Fibroblast of pulmonary artery (primary cell): ENCODE measurements at regions not wholly inside any gene's neighbourhood (a gene's known extent, or its start where the extent isn't known, plus 50 kb on each side); places are given as distances from the start of the nearest gene placed in this dataset.

ENCODE experiments used
- DNase-seq: peaks from one replicate; pipeline ENCODE4 v3.0.0-alpha.2; 2010; ENCODE audit warnings: low read depth
- H3K4me3 ChIP-seq: replicated peaks from 2 replicates; pipeline ENCODE4 v1.5.1; 2011; ENCODE audit warnings: low read depth, mild to moderate bottlenecking, control low read depth, low read length, moderate library complexity
- TF ChIP-seq, protein P1 (sequence below): IDR thresholded peaks from 2 replicates; pipeline ENCODE4 v1.5.1; 2011; ENCODE audit warnings: mild to moderate bottlenecking, control low read depth, low read length, inconsistent platforms; ENCODE audit errors: missing control alignments

DNA sequence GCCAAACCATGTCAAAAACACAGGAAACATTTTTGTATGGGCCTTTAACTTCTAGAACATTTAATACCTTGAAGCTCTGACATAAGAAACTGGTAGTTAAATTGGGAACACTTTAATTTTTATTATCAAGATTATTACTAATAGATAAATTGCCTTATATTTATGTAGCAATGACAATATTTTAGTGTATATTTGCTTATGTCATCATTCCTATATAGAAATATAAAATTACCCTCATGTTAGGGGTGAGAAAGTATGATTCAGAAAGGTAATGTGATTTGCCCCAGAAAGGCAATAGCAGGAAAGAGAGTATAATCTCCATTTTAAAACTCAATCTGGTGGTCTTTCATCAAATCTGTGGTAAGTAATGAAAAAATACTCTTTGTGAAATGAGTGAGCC is 147.4 kb downstream of the IL15 start:
- DNase-seq = no peak
- no peak overlapping the region for H3K4me3 ChIP-seq
- TF ChIP-seq, protein P1, sequence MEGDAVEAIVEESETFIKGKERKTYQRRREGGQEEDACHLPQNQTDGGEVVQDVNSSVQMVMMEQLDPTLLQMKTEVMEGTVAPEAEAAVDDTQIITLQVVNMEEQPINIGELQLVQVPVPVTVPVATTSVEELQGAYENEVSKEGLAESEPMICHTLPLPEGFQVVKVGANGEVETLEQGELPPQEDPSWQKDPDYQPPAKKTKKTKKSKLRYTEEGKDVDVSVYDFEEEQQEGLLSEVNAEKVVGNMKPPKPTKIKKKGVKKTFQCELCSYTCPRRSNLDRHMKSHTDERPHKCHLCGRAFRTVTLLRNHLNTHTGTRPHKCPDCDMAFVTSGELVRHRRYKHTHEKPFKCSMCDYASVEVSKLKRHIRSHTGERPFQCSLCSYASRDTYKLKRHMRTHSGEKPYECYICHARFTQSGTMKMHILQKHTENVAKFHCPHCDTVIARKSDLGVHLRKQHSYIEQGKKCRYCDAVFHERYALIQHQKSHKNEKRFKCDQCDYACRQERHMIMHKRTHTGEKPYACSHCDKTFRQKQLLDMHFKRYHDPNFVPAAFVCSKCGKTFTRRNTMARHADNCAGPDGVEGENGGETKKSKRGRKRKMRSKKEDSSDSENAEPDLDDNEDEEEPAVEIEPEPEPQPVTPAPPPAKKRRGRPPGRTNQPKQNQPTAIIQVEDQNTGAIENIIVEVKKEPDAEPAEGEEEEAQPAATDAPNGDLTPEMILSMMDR = no peak

DNA sequence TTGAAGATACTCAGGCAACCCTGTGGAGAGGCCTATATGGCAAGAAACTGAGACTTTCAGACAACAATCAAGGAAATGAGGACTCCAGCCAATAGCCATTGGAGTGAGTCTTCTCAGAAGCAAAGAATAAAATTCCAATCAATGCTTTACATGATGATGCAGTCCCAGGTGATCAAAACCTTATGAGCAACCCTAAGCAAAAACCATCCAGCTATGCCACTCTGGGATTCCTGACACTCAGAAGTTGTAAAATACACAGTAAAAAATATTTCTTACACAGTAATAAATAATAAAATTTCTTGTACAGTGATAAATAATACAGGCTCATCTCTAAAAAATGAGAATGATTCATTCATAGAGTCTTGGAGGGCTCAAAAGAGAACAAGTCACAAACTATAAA is 150.6 kb downstream of the IL15 start:
- DNase-seq = no peak
- TF ChIP-seq, protein P1 = no peak

DNA sequence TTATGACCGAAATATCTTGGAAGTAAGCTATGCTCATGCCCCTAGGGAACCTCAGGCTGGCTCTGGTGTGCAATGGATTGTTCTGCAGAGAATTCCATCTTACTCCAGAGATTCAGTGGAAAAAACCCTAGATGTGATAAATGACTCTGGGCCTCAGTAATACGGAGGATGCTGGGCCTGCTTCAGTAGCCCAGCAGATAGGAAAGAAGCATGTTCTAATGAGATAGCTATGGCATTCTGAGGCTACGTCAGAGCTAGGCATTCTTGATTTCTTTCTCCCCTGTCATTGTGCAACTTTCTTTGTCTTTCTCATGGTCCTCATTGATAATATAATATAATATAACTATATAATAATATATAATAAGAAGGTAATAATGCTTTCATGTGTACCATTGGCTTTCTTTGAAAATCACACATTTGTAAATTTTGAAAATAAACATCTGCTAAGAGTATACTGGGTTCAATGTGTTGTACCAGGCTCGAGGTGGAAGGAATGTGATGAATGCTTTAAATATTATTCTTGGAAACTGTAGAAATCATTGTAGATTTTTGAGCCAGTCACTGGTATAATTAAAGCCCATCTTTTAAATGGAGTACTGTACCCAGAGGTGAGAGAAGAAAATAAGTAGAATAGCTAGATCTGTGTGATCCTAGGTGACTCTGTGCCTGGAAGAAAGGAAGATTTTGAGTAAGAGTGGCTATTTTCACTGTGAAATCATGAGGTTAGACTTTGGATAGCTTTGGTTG is 152.0 kb downstream of the IL15 start:
- H3K4me3 ChIP-seq = no peak overlapping the region
- TF ChIP-seq, protein P1 = no peak
- peak; percentile 77 for DNase-seq

More for the DNA sequence above, 150.6 kb downstream of the IL15 start:
- H3K4me3 ChIP-seq = no peak overlapping the region

- DNase-seq = no peak
- no peak overlapping the region for H3K4me3 ChIP-seq
- TF ChIP-seq, protein P1 = no peak
Measured at GRCh38 chr4:141789716-141790115, 153.3 kb downstream of the IL15 start.

- TF ChIP-seq, protein P1 = no peak
Measured at GRCh38 chr4:141792164-141792563, 155.8 kb downstream of the IL15 start.

DNA sequence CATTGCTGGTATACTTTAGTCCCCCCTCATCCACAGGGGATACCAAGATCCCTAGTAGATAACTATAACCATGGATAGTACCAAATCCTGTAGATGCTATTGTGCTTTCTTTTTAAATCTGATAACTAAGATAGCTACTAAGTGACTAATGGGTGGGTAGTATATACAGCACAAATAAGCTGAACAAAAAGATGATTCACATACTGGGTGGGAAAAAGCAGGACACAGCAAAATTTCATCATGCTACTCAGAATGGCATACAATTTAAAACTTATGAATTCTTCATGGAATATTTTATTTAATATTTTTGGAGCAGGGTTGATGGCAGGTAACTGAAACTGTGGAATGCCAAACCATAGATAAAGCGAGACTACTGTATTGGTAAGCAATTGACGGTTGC is 161.6 kb downstream of the IL15 start:
- peak; percentile 12 for DNase-seq
- TF ChIP-seq, protein P1 = no peak
- H3K4me3 ChIP-seq = no peak overlapping the region

More at GRCh38 chr4:141792164-141792563, 155.8 kb downstream of the IL15 start:
- H3K4me3 ChIP-seq = no peak overlapping the region
- no peak for DNase-seq

DNA sequence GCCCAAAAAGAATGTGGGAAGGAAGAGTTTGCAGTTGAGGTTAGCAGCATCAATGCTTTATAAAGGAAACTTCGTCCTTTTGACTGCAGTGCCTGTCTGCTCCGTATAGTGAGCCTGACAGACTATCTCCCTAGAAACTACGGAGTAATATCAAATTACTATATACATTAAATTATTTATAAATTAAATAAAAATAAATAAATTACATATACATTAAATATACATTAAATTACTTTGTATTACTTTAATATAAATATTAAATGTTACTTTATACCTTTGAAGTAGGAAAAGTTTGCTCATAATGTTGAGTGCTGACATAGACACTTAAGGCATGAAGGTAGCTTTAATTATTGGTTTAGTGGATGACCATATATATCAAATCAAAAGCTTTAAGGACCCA is 165.2 kb downstream of the IL15 start:
- DNase-seq = no peak
- TF ChIP-seq, protein P1 = no peak
- H3K4me3 ChIP-seq = no peak overlapping the region
